HepG2 (cell line): ENCODE measurements at regions not wholly inside any gene's neighbourhood (a gene's known extent, or its start where the extent isn't known, plus 50 kb on each side); places are given as distances from the start of the nearest gene placed in this dataset.

Source experiments
- ATAC-seq: fragments of 200-7000 bp; cut with Tn5 transposase; 3 replicates; pipeline ENCODE4 v1.9.1; 2020; ENCODE audit warnings: mild to moderate bottlenecking, moderate library complexity
- BruUV-seq: library from RNA; stranded (reverse); fragments of 400-500 nt; replicated peaks from 2 replicates; lab custom pipeline; 2021; lab: Mats Ljungman, UMichigan
- CTCF ChIA-PET: fragments of 300-600 bp; formaldehyde crosslinking; extraction: SDS; loops from one replicate; lab custom pipeline; 2021; ENCODE audit warnings: low total read pairs, inconsistent platforms, low intra/inter-chr PET ratio; lab: Yijun Ruan, JAX
- POLR2A ChIA-PET: fragments of 350-600 bp; sonication (Branson Sonifier 250); formaldehyde crosslinking; loops from one replicate; lab custom pipeline; 2020; ENCODE audit warnings: antibody characterized with exemption, inconsistent platforms; lab: Yijun Ruan, JAX
- DNase-seq: peaks from one replicate; pipeline ENCODE4 v3.0.0-alpha.2; 2015; ENCODE audit warnings: low spot score
- FAIRE-seq: peaks from 3 replicates; lab custom pipeline; 2011; peaks lifted over from hg19 to GRCh38; lab: Jason Lieb, UNC
- H2AFZ ChIP-seq: one replicate; pipeline ENCODE4 v1.6.1; 2011; ENCODE audit warnings: low read length, inconsistent platforms
- H3K27ac ChIP-seq: fragments of 300-600 bp; 3 replicates; pipeline ENCODE4 v1.8.0; 2011; ENCODE audit warnings: mixed run types, mild to moderate bottlenecking, mixed read lengths, low read length, inconsistent platforms; ENCODE audit not compliant: insufficient read depth; ENCODE audit errors: extremely low read length
- H3K27me3 ChIP-seq, 2 experiments: fragments of 200-600 bp in 1 of 2; 2 replicates in 1 of 2; 3 replicates in 1 of 2; pipeline versions ENCODE4 v1.6.0 to v1.8.0; 2011; ENCODE audit warnings: low read length in 2 of 2, mild to moderate bottlenecking in 2 of 2, moderate library complexity in 2 of 2, inconsistent platforms in 1 of 2; ENCODE audit not compliant: insufficient read depth in 2 of 2, control insufficient read depth in 1 of 2
- H3K36me3 ChIP-seq, 2 experiments: fragments of 200-600 bp in 1 of 2; replicated peaks in 1 of 2; 2 replicates in 1 of 2; 3 replicates in 1 of 2; pipeline versions ENCODE4 v1.5.1 to v1.8.0; 2011; ENCODE audit warnings: low read length in 2 of 2, inconsistent platforms in 1 of 2; ENCODE audit not compliant: insufficient read depth in 2 of 2, control insufficient read depth in 1 of 2
- H3K4me1 ChIP-seq: 2 replicates; pipeline ENCODE4 v1.5.1; 2012; ENCODE audit warnings: low read length, inconsistent platforms; ENCODE audit not compliant: insufficient read depth
- H3K4me2 ChIP-seq: 2 replicates; pipeline ENCODE4 v1.6.0; 2011; ENCODE audit warnings: low read depth, low read length, inconsistent platforms
- H3K4me3 ChIP-seq, 3 experiments: fragments of 200-600 bp in 1 of 3; sonication (generic), shearing (Covaris generic) in 1 of 3; replicated peaks in 1 of 3; 2 replicates each; pipeline ENCODE4 v1.5.1; 2011 to 2016; ENCODE audit warnings: low read length in 3 of 3, inconsistent platforms in 2 of 3, low read depth in 2 of 3, mild to moderate bottlenecking in 2 of 3, control low read depth in 1 of 3, mixed read lengths in 1 of 3; ENCODE audit not compliant: insufficient read depth in 1 of 3
- H3K79me2 ChIP-seq: one replicate; pipeline ENCODE4 v1.6.1; 2011; ENCODE audit warnings: low read length, inconsistent platforms; ENCODE audit not compliant: insufficient read depth
- H3K9ac ChIP-seq: 2 replicates; pipeline ENCODE4 v1.6.0; 2011; ENCODE audit warnings: mild to moderate bottlenecking, low read depth, low read length, inconsistent platforms; ENCODE audit not compliant: insufficient read depth
- H3K9me3 ChIP-seq: 2 replicates; pipeline ENCODE4 v1.5.1; 2012; ENCODE audit warnings: mild to moderate bottlenecking, low read length
- H4K20me1 ChIP-seq: 2 replicates; pipeline ENCODE4 v1.6.0; 2011; ENCODE audit warnings: inconsistent platforms, mild to moderate bottlenecking, low read length, moderate library complexity; ENCODE audit not compliant: insufficient read depth
- CCAR2 ChIP-seq: fragments of 200-400 bp; formaldehyde crosslinking; optimal IDR thresholded peaks from 2 replicates; pipeline ENCODE3; 2018; ENCODE audit warnings: low read depth, mild to moderate bottlenecking, low read length, moderate library complexity
- GTF3A ChIP-seq: sonication (generic); formaldehyde crosslinking; conservative IDR thresholded peaks from 2 replicates; pipeline ENCODE4 v1.4.0; 2020; ENCODE audit warnings: mild to moderate bottlenecking, missing genetic modification reagents
- HNF4A ChIP-seq: sonication (generic); formaldehyde crosslinking; IDR thresholded peaks from 2 replicates; pipeline ENCODE4 v1.4.0; 2020; ENCODE audit warnings: missing genetic modification reagents
- KLF12 ChIP-seq: sonication (generic); formaldehyde crosslinking; IDR thresholded peaks from 2 replicates; pipeline ENCODE4 v1.4.0; 2020; ENCODE audit warnings: missing genetic modification reagents, borderline replicate concordance
- SALL1 ChIP-seq: sonication (generic); formaldehyde crosslinking; IDR thresholded peaks from 2 replicates; pipeline ENCODE4 v1.8.0; 2022; ENCODE audit warnings: mild to moderate bottlenecking, missing genetic modification reagents
- SP4 ChIP-seq: sonication (generic); formaldehyde crosslinking; IDR thresholded peaks from 2 replicates; pipeline ENCODE4 v1.8.1; 2023; ENCODE audit warnings: mild to moderate bottlenecking, missing genetic modification reagents
- TBX3 ChIP-seq: fragments of 450-650 bp; IDR thresholded peaks from 2 replicates; pipeline ENCODE4 v1.6.1; 2017; ENCODE audit warnings: antibody characterized with exemption, mild to moderate bottlenecking, inconsistent platforms, borderline replicate concordance
- TGIF2 ChIP-seq: IDR thresholded peaks from 2 replicates; pipeline ENCODE4 v1.6.1; 2016; ENCODE audit warnings: control low read depth, missing compliant biosample characterization
- ZNF317 ChIP-seq: sonication (generic); formaldehyde crosslinking; IDR thresholded peaks from 2 replicates; pipeline ENCODE4 v1.5.0; 2020; ENCODE audit warnings: mild to moderate bottlenecking, missing genetic modification reagents
- ZNF329 ChIP-seq: sonication (generic); formaldehyde crosslinking; IDR thresholded peaks from 2 replicates; pipeline ENCODE4 v1.9.0; 2021; ENCODE audit warnings: low read depth, mild to moderate bottlenecking, missing genetic modification reagents
- ZNF543 ChIP-seq: sonication (generic); formaldehyde crosslinking; IDR thresholded peaks from 2 replicates; pipeline ENCODE4 v1.4.0; 2020; ENCODE audit warnings: mild to moderate bottlenecking, missing genetic modification reagents
- ZNF550 ChIP-seq: sonication (generic); formaldehyde crosslinking; IDR thresholded peaks from 2 replicates; pipeline ENCODE4 v1.4.0; 2020; ENCODE audit warnings: mild to moderate bottlenecking, missing genetic modification reagents, borderline replicate concordance
- WGBS: methylation state at CpG from one replicate; pipeline ENCODE4 v1.1.6; 2017; ENCODE audit warnings: low lambda C conversion rate; 5-methylcytosine and 5-hydroxymethylcytosine counted together
- in situ Hi-C: cut with HindIII; loops from 2 replicates; pipeline ENCODE4 v1.10.0; 2017; ENCODE audit warnings: low pct_unique_long_range_greater_than_20kb; ENCODE audit not compliant: extremely low pct_ligation_motif_present
- intact Hi-C: fragments of 100-400 bp; cut with micrococcal nuclease; formaldehyde crosslinking; loops from one replicate; pipeline ENCODE4 v1.10.0; 2022; ENCODE audit not compliant: unreplicated experiment
- TF ChIP-seq, protein P1 (sequence below): sonication (generic); formaldehyde crosslinking; IDR thresholded peaks from 2 replicates; pipeline ENCODE4 v1.5.0; 2020; ENCODE audit warnings: missing genetic modification reagents, mild to moderate bottlenecking, borderline replicate concordance
- TF ChIP-seq, protein P2 (sequence below): IDR thresholded peaks from 2 replicates; pipeline ENCODE4 v1.6.1; 2016; ENCODE audit warnings: control low read depth

GRCh38 chr5:111993242-111993641, 236.2 kb upstream of the NREP start:
- TF ChIP-seq ZNF317 (CRISPR knock-in tag) (no peak), TGIF2 (CRISPR knock-in tag) (no peak), ZNF329 (CRISPR knock-in tag) (no peak), TBX3 (no peak), GTF3A (CRISPR knock-in tag) (no peak), HNF4A (no peak)
- H3K27me3 ChIP-seq = no peaks in the 10 kb centered on the region
- BruUV-seq = no TSS peak
- ATAC-seq (no peak), FAIRE-seq (no peak), DNase-seq (no peak)
- no peak overlapping the region for H3K9ac ChIP-seq
- H3K4me3 ChIP-seq = no peak overlapping the region
- in situ Hi-C loops = no loop called here
- POLR2A ChIA-PET = no interaction called here
- no peaks in the 10 kb centered on the region for H3K9me3 ChIP-seq
- CTCF ChIA-PET = no interaction called here
- H3K4me1 ChIP-seq = no peaks in the 10 kb centered on the region
- no peaks in the 10 kb centered on the region for H4K20me1 ChIP-seq
- intact Hi-C loops = no loop called here
- no peak overlapping the region for H2AFZ ChIP-seq
- 5% methylated on average over 2 of the region's 2 CpGs for WGBS
- no peak overlapping the region for H3K27ac ChIP-seq
- H3K4me2 ChIP-seq = no peak overlapping the region
- no peaks in the 10 kb centered on the region for H3K79me2 ChIP-seq
- H3K36me3 ChIP-seq = no peaks in the 10 kb centered on the region

- CTCF ChIA-PET = no interaction called here
- POLR2A ChIA-PET = no interaction called here
- no peak overlapping the region for H3K4me2 ChIP-seq
- H3K79me2 ChIP-seq = no peaks in the 10 kb centered on the region
- H3K4me1 ChIP-seq = no peaks in the 10 kb centered on the region
- ATAC-seq (no peak), FAIRE-seq (no peak)
- intact Hi-C loops = no loop called here
- no TSS peak for BruUV-seq
- H3K9me3 ChIP-seq = no peaks in the 10 kb centered on the region
- no peaks in the 10 kb centered on the region for H3K27me3 ChIP-seq
- no peak overlapping the region for H3K4me3 ChIP-seq
- no peak overlapping the region for H2AFZ ChIP-seq
- no peak overlapping the region for H3K9ac ChIP-seq
- H3K36me3 ChIP-seq = no peaks in the 10 kb centered on the region
- TF ChIP-seq SALL1 (CRISPR knock-in tag) (no peak), KLF12 (CRISPR knock-in tag) (no peak), ZNF543 (CRISPR knock-in tag) (no peak), ZNF317 (CRISPR knock-in tag) (no peak), CCAR2 (no peak), SP4 (no peak), ZNF550 (CRISPR knock-in tag) (no peak)
- TF ChIP-seq, protein P1, sequence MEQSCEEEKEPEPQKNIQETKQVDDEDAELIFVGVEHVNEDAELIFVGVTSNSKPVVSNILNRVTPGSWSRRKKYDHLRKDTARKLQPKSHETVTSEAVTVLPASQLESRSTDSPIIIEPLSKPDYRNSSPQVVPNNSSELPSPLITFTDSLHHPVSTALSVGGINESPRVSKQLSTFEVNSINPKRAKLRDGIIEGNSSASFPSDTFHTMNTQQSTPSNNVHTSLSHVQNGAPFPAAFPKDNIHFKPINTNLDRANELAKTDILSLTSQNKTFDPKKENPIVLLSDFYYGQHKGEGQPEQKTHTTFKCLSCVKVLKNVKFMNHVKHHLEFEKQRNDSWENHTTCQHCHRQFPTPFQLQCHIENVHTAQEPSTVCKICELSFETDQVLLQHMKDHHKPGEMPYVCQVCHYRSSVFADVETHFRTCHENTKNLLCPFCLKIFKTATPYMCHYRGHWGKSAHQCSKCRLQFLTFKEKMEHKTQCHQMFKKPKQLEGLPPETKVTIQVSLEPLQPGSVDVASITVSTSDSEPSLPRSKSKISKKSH (CRISPR knock-in tag) = no peak
- TF ChIP-seq, protein P2, sequence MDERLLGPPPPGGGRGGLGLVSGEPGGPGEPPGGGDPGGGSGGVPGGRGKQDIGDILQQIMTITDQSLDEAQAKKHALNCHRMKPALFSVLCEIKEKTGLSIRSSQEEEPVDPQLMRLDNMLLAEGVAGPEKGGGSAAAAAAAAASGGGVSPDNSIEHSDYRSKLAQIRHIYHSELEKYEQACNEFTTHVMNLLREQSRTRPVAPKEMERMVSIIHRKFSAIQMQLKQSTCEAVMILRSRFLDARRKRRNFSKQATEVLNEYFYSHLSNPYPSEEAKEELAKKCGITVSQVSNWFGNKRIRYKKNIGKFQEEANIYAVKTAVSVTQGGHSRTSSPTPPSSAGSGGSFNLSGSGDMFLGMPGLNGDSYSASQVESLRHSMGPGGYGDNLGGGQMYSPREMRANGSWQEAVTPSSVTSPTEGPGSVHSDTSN = no peak
- TF ChIP-seq, all 625 proteins: peak for 0
- WGBS = 26% methylated on average over 2 of the region's 2 CpGs
- DNase-seq = no peak
- Histone ChIP-seq H3K27ac (no peak overlapping the region), H4K20me1 (no peaks in the 10 kb centered on the region)
- in situ Hi-C loops = no loop called here
These were observed 227.1 kb upstream of the NREP start for GRCh38 chr5:111984044-111984443.
